Chondrocyte (in vitro differentiated cells): ENCODE measurements at regions not wholly inside any gene's neighbourhood (a gene's known extent, or its start where the extent isn't known, plus 50 kb on each side); places are given as distances from the start of the nearest gene placed in this dataset.
"Not testable (repeated sequence)": the region's sequence is repeated elsewhere in the genome, so short reads cannot be mapped to it uniquely, and the experiment has no call there.

Experiments
- DNase-seq: peaks from one replicate; pipeline ENCODE4 v3.0.0; 2021; ENCODE audit warnings: mixed read lengths, low spot score
- H3K27ac Mint-ChIP-seq: one replicate; pipeline ENCODE4 v1.8.0; 2021; ENCODE audit warnings: mild to moderate bottlenecking, moderate library complexity, mixed read lengths; ENCODE audit not compliant: unreplicated experiment
- H3K27me3 Mint-ChIP-seq: 2 replicates; pipeline ENCODE4 v1.8.0; 2021; ENCODE audit warnings: low read depth, mixed read lengths
- H3K36me3 Mint-ChIP-seq: 2 replicates; pipeline ENCODE4 v1.8.0; 2021; ENCODE audit warnings: low read depth, mixed read lengths
- H3K4me1 Mint-ChIP-seq: 2 replicates; pipeline ENCODE4 v1.8.0; 2021; ENCODE audit warnings: low read depth, mild to moderate bottlenecking, mixed read lengths
- H3K4me3 Mint-ChIP-seq: one replicate; pipeline ENCODE4 v1.8.0; 2021; ENCODE audit warnings: mild to moderate bottlenecking, moderate library complexity, mixed read lengths; ENCODE audit not compliant: unreplicated experiment
- H3K9me3 Mint-ChIP-seq: 2 replicates; pipeline ENCODE4 v1.8.0; 2021; ENCODE audit warnings: low read depth, mixed read lengths
- TF ChIP-seq, protein P1 (sequence below): fragments of 200-600 bp; sonication (generic); IDR thresholded peaks from 2 replicates; pipeline ENCODE4 v1.5.0; 2021; ENCODE audit warnings: antibody characterized with exemption, mild to moderate bottlenecking, moderate library complexity

DNA sequence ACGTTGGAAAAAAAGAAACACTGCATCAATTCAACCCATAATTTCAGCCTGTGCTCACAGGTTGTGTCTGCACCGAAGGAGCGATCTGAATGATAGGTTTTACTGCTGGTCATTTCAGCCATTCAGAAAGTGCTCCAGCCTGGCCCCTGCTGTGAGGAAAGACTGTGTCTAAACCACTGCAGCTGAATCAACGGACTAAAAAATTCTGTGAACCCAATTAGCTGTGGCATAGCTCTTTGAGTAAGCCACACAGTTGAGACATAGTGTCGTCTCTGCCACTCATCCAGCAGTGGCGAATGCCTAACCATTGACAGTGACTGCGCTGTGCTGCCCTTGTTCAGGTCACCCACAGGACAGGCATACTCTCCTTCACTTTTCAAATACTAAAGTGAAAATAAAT lies 179.8 kb downstream of the COG6 start:
- DNase-seq = no peak
- no peak overlapping the region for H3K27ac Mint-ChIP-seq
- H3K27me3 Mint-ChIP-seq = peaks cover 2% of the 10 kb centered on the region
- peaks cover 8% of the 10 kb centered on the region for H3K9me3 Mint-ChIP-seq
- peaks cover 1% of the 10 kb centered on the region for H3K36me3 Mint-ChIP-seq
- TF ChIP-seq, protein P1, sequence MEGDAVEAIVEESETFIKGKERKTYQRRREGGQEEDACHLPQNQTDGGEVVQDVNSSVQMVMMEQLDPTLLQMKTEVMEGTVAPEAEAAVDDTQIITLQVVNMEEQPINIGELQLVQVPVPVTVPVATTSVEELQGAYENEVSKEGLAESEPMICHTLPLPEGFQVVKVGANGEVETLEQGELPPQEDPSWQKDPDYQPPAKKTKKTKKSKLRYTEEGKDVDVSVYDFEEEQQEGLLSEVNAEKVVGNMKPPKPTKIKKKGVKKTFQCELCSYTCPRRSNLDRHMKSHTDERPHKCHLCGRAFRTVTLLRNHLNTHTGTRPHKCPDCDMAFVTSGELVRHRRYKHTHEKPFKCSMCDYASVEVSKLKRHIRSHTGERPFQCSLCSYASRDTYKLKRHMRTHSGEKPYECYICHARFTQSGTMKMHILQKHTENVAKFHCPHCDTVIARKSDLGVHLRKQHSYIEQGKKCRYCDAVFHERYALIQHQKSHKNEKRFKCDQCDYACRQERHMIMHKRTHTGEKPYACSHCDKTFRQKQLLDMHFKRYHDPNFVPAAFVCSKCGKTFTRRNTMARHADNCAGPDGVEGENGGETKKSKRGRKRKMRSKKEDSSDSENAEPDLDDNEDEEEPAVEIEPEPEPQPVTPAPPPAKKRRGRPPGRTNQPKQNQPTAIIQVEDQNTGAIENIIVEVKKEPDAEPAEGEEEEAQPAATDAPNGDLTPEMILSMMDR = no peak
- no peak overlapping the region for H3K4me3 Mint-ChIP-seq
- peaks cover 11% of the 10 kb centered on the region for H3K4me1 Mint-ChIP-seq

DNA sequence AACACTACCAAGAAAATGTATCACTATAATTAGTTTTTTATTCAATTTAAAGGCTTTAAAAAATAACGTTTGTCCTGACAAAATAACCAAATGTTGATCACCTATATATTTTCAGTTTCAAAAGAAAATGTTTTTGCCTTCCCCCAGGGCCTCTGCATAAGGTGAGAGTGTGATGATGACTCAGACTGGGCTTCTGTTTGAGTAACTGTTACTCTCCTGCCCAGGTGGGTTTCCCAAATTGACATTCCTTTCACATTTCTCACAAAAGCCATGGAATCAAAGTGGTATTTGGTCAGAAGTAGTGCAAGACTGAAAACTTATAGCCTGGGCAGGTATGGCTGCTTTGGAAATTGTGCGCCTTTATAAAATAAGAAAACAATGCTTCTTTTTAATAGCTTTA lies 180.6 kb downstream of the COG6 start:
- peaks cover 11% of the 10 kb centered on the region for H3K4me1 Mint-ChIP-seq
- no peak for DNase-seq
- H3K27ac Mint-ChIP-seq = no peak overlapping the region
- H3K4me3 Mint-ChIP-seq = no peak overlapping the region
- peaks cover 8% of the 10 kb centered on the region for H3K9me3 Mint-ChIP-seq
- TF ChIP-seq, protein P1 = no peak
- H3K27me3 Mint-ChIP-seq = peaks cover 2% of the 10 kb centered on the region
- H3K36me3 Mint-ChIP-seq = peaks cover 1% of the 10 kb centered on the region

DNA sequence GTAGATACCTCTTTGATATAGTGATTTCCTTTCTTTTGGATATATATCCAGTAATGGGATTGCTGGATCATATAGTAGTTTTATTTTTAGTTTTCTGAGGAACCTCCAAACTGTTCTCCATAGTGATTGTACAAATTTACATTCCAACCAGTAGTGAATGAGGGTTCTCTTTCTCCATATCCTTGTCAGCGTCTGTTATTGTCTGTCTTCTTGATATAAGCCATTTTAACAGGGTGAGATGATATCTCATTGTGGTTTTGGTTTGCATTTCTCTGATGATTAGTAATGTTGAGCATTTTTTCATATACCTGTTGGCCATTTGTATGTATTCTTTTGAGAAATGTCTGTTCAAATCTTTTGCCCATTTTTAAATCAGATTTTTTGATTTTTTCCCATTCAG lies 182.4 kb downstream of the COG6 start:
- H3K9me3 Mint-ChIP-seq, H3K27ac Mint-ChIP-seq, H3K27me3 Mint-ChIP-seq, H3K4me3 Mint-ChIP-seq, H3K36me3 Mint-ChIP-seq, DNase-seq: not testable (repeated sequence)
- peaks cover 11% of the 10 kb centered on the region for H3K4me1 Mint-ChIP-seq

DNA sequence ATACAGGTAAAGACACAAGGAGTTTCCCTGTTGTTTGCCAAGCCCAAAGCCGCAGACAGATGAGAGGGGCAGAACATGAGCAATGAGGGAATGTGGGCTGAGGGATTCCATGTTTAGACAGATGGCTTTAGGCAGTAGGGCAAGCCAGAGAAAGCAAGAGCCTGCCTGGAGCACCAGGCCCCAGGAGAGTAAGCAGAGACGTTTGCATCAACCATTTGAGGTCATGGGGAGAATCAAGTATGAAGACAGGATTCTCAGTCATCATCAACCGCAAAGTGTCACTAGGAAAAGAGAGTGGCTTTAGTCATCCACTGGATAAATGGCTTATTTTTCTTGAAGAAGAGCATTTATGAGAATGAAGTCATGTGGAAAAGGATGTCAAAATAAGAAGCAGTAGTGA lies 184.7 kb downstream of the COG6 start:
- H3K4me1 Mint-ChIP-seq = peaks cover 6% of the 10 kb centered on the region
- peaks cover 8% of the 10 kb centered on the region for H3K9me3 Mint-ChIP-seq
- no peak for DNase-seq
- H3K27ac Mint-ChIP-seq = no peak overlapping the region
- H3K36me3 Mint-ChIP-seq = peaks cover 1% of the 10 kb centered on the region
- TF ChIP-seq, protein P1 = no peak
- no peak overlapping the region for H3K4me3 Mint-ChIP-seq
- no peaks in the 10 kb centered on the region for H3K27me3 Mint-ChIP-seq

DNA sequence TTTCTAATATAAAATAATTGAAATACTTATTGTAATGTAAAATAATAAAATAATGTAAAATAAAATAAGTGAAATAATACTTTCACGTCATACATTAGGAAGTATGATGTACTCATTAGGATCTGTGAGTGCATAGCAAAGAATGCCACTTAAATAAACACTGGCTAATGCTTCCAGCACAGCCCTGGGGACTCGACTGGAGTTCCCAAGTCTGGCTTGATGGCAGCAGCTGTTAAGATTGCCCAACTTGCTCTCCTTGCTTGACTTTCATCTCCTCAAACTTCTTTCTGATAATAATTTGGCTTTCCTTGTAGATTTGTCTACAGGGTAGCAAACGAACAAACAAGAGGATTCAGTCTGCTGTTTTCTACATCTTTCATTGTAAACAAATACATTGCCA lies 191.9 kb downstream of the COG6 start:
- DNase-seq = no peak
- peaks cover 12% of the 10 kb centered on the region for H3K9me3 Mint-ChIP-seq
- no peak overlapping the region for H3K4me3 Mint-ChIP-seq
- no peaks in the 10 kb centered on the region for H3K36me3 Mint-ChIP-seq
- H3K4me1 Mint-ChIP-seq = no peaks in the 10 kb centered on the region
- H3K27ac Mint-ChIP-seq = no peak overlapping the region
- TF ChIP-seq, protein P1 = no peak
- no peaks in the 10 kb centered on the region for H3K27me3 Mint-ChIP-seq

DNA sequence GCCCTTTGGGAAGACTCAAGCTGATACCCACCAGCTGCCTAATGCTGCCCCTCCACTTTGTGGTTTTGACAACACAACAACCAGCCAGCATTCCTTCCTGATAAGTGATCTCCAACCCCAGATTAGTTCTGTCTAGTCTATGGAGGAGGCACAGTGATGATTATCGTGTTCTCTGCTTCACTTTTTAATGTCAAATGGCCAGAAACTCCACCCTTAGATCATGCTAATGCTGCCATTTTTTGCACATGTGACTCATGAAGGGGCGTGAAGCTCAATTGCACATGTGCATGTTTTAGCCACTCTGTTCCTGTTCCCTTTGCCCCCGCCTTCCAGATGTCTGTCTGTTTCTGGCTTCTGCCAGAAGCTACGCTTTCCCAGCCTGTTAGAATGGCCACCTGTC lies 199.8 kb downstream of the COG6 start:
- no peak overlapping the region for H3K27ac Mint-ChIP-seq
- TF ChIP-seq, protein P1 = no peak
- H3K27me3 Mint-ChIP-seq = no peaks in the 10 kb centered on the region
- peaks cover 28% of the 10 kb centered on the region for H3K9me3 Mint-ChIP-seq
- H3K4me1 Mint-ChIP-seq = no peaks in the 10 kb centered on the region
- DNase-seq = no peak
- H3K4me3 Mint-ChIP-seq = no peak overlapping the region
- peaks cover 5% of the 10 kb centered on the region for H3K36me3 Mint-ChIP-seq
